T-cell (primary cell): ENCODE measurements at regions not wholly inside any gene's neighbourhood (a gene's known extent, or its start where the extent isn't known, plus 50 kb on each side); places are given as distances from the start of the nearest gene placed in this dataset.

Experiments used
- ATAC-seq, 4 experiments: fragments of 200-7000 bp in 3 of 4; fragments of 150-1000 bp in 1 of 4; cut with Tn5 transposase; replicated peaks in 1 of 4; 1 replicate in 3 of 4; 2 replicates in 1 of 4; pipeline ENCODE4 v1.10.0; 2021; ENCODE audit warnings: moderate library complexity in 3 of 4, mild to moderate bottlenecking in 2 of 4, moderate number of reproducible peaks in 1 of 4
- CTCF ChIA-PET, 2 donors: fragments of 300-600 bp; sonication (Branson Sonifier 250); formaldehyde crosslinking; loops; one replicate each; lab custom pipeline; 2022; ENCODE audit warnings: antibody characterized with exemption in 2 of 2; lab: Charles Lee
- POLR2A ChIA-PET, 2 donors: fragments of 300-600 bp; sonication (Branson Sonifier 250); formaldehyde crosslinking; loops; one replicate each; lab custom pipeline; 2022; ENCODE audit warnings: antibody characterized with exemption in 2 of 2; lab: Charles Lee
- DNase-seq, 35 experiments: peaks; one replicate each; pipeline versions ENCODE4 v3.0.0 to v3.0.0-alpha.2; 2013 to 2023
- H3K27ac ChIP-seq: one replicate; pipeline ENCODE4 v1.5.1; 2013; ENCODE audit warnings: low read length
- H3K27me3 ChIP-seq, 2 experiments: replicated peaks in 1 of 2; 1 replicate in 1 of 2; 2 replicates in 1 of 2; pipeline versions ENCODE4 v1.6.1 to v1.7.0; 2013; ENCODE audit warnings: low read length in 1 of 2, mixed read lengths in 1 of 2; ENCODE audit not compliant: control insufficient read depth in 2 of 2, insufficient read depth in 2 of 2; ENCODE audit errors: extremely low read depth in 1 of 2
- H3K36me3 ChIP-seq, 2 donors: 1 replicate in 1 of 2; 2 replicates in 1 of 2; pipeline versions ENCODE4 v1.6.1 to v1.7.0; 2013; ENCODE audit warnings: low read length in 1 of 2; ENCODE audit not compliant: control insufficient read depth in 2 of 2, insufficient read depth in 1 of 2; ENCODE audit errors: extremely low read depth in 1 of 2
- H3K4me1 ChIP-seq, 2 experiments: 1 replicate in 1 of 2; 2 replicates in 1 of 2; pipeline versions ENCODE4 v1.6.1 to v1.7.0; 2013; ENCODE audit warnings: low read length in 2 of 2, mixed read lengths in 1 of 2; ENCODE audit not compliant: insufficient read depth in 2 of 2, control insufficient read depth in 1 of 2; ENCODE audit errors: extremely low read depth in 1 of 2
- H3K4me3 ChIP-seq, 2 donors: 1 replicate in 1 of 2; 2 replicates in 1 of 2; pipeline versions ENCODE4 v1.5.1 to v1.7.0; 2013; ENCODE audit warnings: mild to moderate bottlenecking in 2 of 2, low read length in 1 of 2, moderate library complexity in 1 of 2; ENCODE audit not compliant: control insufficient read depth in 1 of 2; ENCODE audit errors: extremely low read depth in 1 of 2
- H3K9me3 ChIP-seq: 2 replicates; pipeline ENCODE4 v1.7.0; 2013
- H3K27ac Mint-ChIP-seq, 2 donors: one replicate each; pipeline ENCODE4 v1.8.0; 2020 to 2021; ENCODE audit warnings: mild to moderate bottlenecking in 2 of 2, mixed read lengths in 2 of 2
- H3K27me3 Mint-ChIP-seq, 2 donors: one replicate each; pipeline ENCODE4 v1.8.0; 2021 to 2022; ENCODE audit warnings: mixed read lengths in 2 of 2
- H3K36me3 Mint-ChIP-seq: one replicate; pipeline ENCODE4 v1.8.0; 2021; ENCODE audit warnings: mixed read lengths
- H3K4me1 Mint-ChIP-seq, 3 donors: one replicate each; pipeline ENCODE4 v1.8.0; 2020 to 2022; ENCODE audit warnings: mixed read lengths in 3 of 3, mild to moderate bottlenecking in 1 of 3
- H3K4me3 Mint-ChIP-seq, 3 donors: one replicate each; pipeline ENCODE4 v1.8.0; 2020 to 2022; ENCODE audit warnings: mild to moderate bottlenecking in 3 of 3, mixed read lengths in 3 of 3, moderate library complexity in 3 of 3
- H3K9me3 Mint-ChIP-seq, 3 donors: one replicate each; pipeline ENCODE4 v1.8.0; 2020 to 2022; ENCODE audit warnings: mixed read lengths in 3 of 3
- WGBS: methylation state at CpG from one replicate; pipeline ENCODE4 v1.1.5; 2013; ENCODE audit warnings: missing lambda C conversion rate; ENCODE audit not compliant: insufficient coverage; 5-methylcytosine and 5-hydroxymethylcytosine counted together

- H3K27me3 Mint-ChIP-seq: peaks cover 13 to 27% of the 10 kb centered on the region in 2 donors
- no peaks in the 10 kb centered on the region for H3K4me1 Mint-ChIP-seq
- ChIA-PET POLR2A (no interaction called here), CTCF (no interaction called here)
- H3K4me1 ChIP-seq: no peaks in the 10 kb centered on the region
- peaks cover 0 to 5% of the 10 kb centered on the region in 2 experiments for H3K27me3 ChIP-seq
- ATAC-seq: no peak
- H3K9me3 Mint-ChIP-seq: peaks cover 0 to 6% (median under 1%) of the 10 kb centered on the region in 3 donors
- 75% methylated on average over 2 of the region's 6 CpGs for WGBS
- H3K4me3 ChIP-seq: no peak overlapping the region
- no peaks in the 10 kb centered on the region for H3K36me3 ChIP-seq
- no peaks in the 10 kb centered on the region for H3K9me3 ChIP-seq
- no peak overlapping the region for H3K27ac ChIP-seq
- H3K36me3 Mint-ChIP-seq: no peaks in the 10 kb centered on the region
- DNase-seq: no peak
- H3K4me3 Mint-ChIP-seq: no peak overlapping the region
- H3K27ac Mint-ChIP-seq: no peak overlapping the region
Measured at GRCh38 chr9:69955536-69956355, 87.9 kb upstream of the MAMDC2 start.

- CTCF ChIA-PET: no interaction called here
- POLR2A ChIA-PET: no interaction called here
Measured at GRCh38 chr9:69961843-69962242, 81.8 kb upstream of the MAMDC2 start.

DNA sequence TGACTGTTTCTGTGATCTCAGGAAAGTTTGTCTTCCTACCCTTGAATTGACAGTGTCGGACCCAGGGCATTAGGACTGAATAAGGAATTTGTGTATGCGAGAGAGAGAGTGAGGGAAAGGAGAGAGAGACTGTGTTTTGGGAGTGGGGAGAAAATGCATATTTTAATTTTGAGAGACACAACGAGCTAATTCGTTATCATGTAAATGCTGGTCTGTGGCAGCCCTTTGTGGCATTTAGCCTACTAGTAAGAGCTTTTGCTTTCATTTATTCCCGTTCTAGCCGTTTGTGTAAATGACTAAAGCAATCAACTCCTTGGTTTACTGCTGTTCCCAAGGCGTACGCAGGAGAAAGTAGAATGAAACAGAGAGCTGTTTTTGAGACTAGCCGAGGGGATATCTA is 79.8 kb upstream of the MAMDC2 start:
- Histone ChIP-seq H3K9me3 (no peaks in the 10 kb centered on the region), H3K36me3 (no peaks in the 10 kb centered on the region), H3K4me1 (no peaks in the 10 kb centered on the region), H3K4me3 (no peak overlapping the region), H3K27ac (no peak overlapping the region), H3K27me3 (no peaks in the 10 kb centered on the region)
- POLR2A ChIA-PET: no interaction called here
- no peaks in the 10 kb centered on the region for H3K9me3 Mint-ChIP-seq
- H3K36me3 Mint-ChIP-seq: no peaks in the 10 kb centered on the region
- CTCF ChIA-PET: no interaction called here
- H3K4me3 Mint-ChIP-seq: no peak overlapping the region
- no peaks in the 10 kb centered on the region for H3K4me1 Mint-ChIP-seq
- no peak overlapping the region for H3K27ac Mint-ChIP-seq
- peaks cover 11 to 28% of the 10 kb centered on the region in 2 donors for H3K27me3 Mint-ChIP-seq
- ATAC-seq (no peak), DNase-seq (no peak)
- WGBS: 70% methylated on average over 5 of the region's 9 CpGs

More at GRCh38 chr9:69961843-69962242, 81.8 kb upstream of the MAMDC2 start:
- Histone ChIP-seq H3K4me1 (no peaks in the 10 kb centered on the region), H3K27me3 (peaks cover 0 to 3% of the 10 kb centered on the region in 2 experiments), H3K9me3 (no peaks in the 10 kb centered on the region), H3K27ac (no peak overlapping the region), H3K36me3 (no peaks in the 10 kb centered on the region), H3K4me3 (no peak overlapping the region)
- 100% methylated on average over 1 of the region's 1 CpG for WGBS
- Mint-ChIP-seq H3K4me1 (no peaks in the 10 kb centered on the region), H3K27me3 (peaks cover 14 to 33% of the 10 kb centered on the region in 2 donors), H3K27ac (no peak overlapping the region), H3K4me3 (no peak overlapping the region), H3K9me3 (no peaks in the 10 kb centered on the region), H3K36me3 (no peaks in the 10 kb centered on the region)
- ATAC-seq: no peak
- DNase-seq: no peak

- ChIA-PET CTCF (interaction anchor here in 1 of 2 donors (0.8 kb wide), 1 partner anchor 638 kb away, joined by 3 read pairs; no protein-coding TSS in a partner anchor), POLR2A (no interaction called here)
- DNase-seq: no peak
Measured at GRCh38 chr9:69964446-69964845, 79.2 kb upstream of the MAMDC2 start.

GRCh38 chr9:69965416-69966145 is 78.1 kb upstream of the MAMDC2 start:
- Mint-ChIP-seq H3K4me3 (no peak overlapping the region), H3K36me3 (no peaks in the 10 kb centered on the region), H3K4me1 (no peaks in the 10 kb centered on the region), H3K27ac (no peak overlapping the region), H3K9me3 (no peaks in the 10 kb centered on the region), H3K27me3 (peaks cover 8 to 18% of the 10 kb centered on the region in 2 donors)
- CTCF ChIA-PET: no interaction called here
- no peak overlapping the region for H3K4me3 ChIP-seq
- 40% methylated on average over 1 of the region's 6 CpGs for WGBS
- POLR2A ChIA-PET: no interaction called here
- no peak for DNase-seq
- H3K27me3 ChIP-seq: no peaks in the 10 kb centered on the region
- ATAC-seq: no peak
- no peaks in the 10 kb centered on the region for H3K36me3 ChIP-seq
- H3K27ac ChIP-seq: no peak overlapping the region
- H3K4me1 ChIP-seq: no peaks in the 10 kb centered on the region
- H3K9me3 ChIP-seq: no peaks in the 10 kb centered on the region

More at GRCh38 chr9:69964446-69964845, 79.2 kb upstream of the MAMDC2 start:
- Mint-ChIP-seq H3K27ac (no peak overlapping the region), H3K4me3 (no peak overlapping the region), H3K27me3 (peaks cover 8 to 23% of the 10 kb centered on the region in 2 donors), H3K9me3 (no peaks in the 10 kb centered on the region), H3K36me3 (no peaks in the 10 kb centered on the region), H3K4me1 (no peaks in the 10 kb centered on the region)
- Histone ChIP-seq H3K27me3 (no peaks in the 10 kb centered on the region), H3K36me3 (no peaks in the 10 kb centered on the region), H3K4me3 (no peak overlapping the region), H3K9me3 (no peaks in the 10 kb centered on the region), H3K4me1 (no peaks in the 10 kb centered on the region), H3K27ac (no peak overlapping the region)
- no peak for ATAC-seq
- 100% methylated on average over 1 of the region's 1 CpG for WGBS

GRCh38 chr9:69967344-69967743 is 76.3 kb upstream of the MAMDC2 start:
- Mint-ChIP-seq H3K27me3 (peaks cover 7 to 10% of the 10 kb centered on the region in 2 donors), H3K4me3 (no peak overlapping the region), H3K36me3 (no peaks in the 10 kb centered on the region), H3K9me3 (no peaks in the 10 kb centered on the region), H3K27ac (no peak overlapping the region), H3K4me1 (no peaks in the 10 kb centered on the region)
- no peaks in the 10 kb centered on the region for H3K27me3 ChIP-seq
- 20% methylated on average over 1 of the region's 1 CpG for WGBS
- ChIA-PET CTCF (interaction anchor here in 1 of 2 donors (1.1 kb wide), 1 partner anchor 143 kb away, joined by 3 read pairs; no protein-coding TSS in a partner anchor), POLR2A (no interaction called here)
- H3K4me3 ChIP-seq: no peak overlapping the region
- DNase-seq (no peak), ATAC-seq (no peak)
- H3K4me1 ChIP-seq: no peaks in the 10 kb centered on the region
- H3K27ac ChIP-seq: no peak overlapping the region
- no peaks in the 10 kb centered on the region for H3K9me3 ChIP-seq
- no peaks in the 10 kb centered on the region for H3K36me3 ChIP-seq
